HTR-8/SVneo (cell line): ENCODE measurements at regions not wholly inside any gene's neighbourhood (a gene's known extent, or its start where the extent isn't known, plus 50 kb on each side); places are given as distances from the start of the nearest gene placed in this dataset.
"Not testable (repeated sequence)": the region's sequence is repeated elsewhere in the genome, so short reads cannot be mapped to it uniquely, and the experiment has no call there.

ENCODE experiments used
- DNase-seq: peaks from one replicate; pipeline ENCODE4 v3.0.0; 2011; ENCODE audit warnings: low spot score, mixed read lengths; ENCODE audit not compliant: insufficient read length
- FAIRE-seq: peaks from 2 replicates; lab custom pipeline; 2011; peaks lifted over from hg19 to GRCh38; lab: Jason Lieb, UNC

DNA sequence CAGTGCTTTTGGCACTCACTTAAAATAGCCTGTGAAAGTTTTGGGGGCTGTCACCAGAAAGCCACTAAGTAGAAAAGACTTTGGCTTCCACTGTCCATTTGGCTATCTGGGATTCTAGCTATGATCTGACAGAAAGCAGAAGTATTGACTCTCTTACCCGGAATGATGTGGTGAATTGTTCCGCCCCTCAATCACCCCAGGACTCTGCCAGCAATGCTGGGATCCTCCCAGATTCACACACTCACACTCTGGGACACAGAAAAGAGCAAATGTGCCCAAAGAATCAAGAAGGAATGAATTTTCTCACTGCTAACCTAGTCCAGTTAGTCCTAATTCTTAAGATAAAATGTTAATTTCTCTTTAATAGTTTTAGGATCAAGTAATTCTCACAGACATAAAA lies 576.9 kb downstream of the BNC2 start:
- DNase-seq (no peak), FAIRE-seq (no peak)

GRCh38 chr9:16294133-16294770 lies 576.2 kb downstream of the BNC2 start:
- DNase-seq (no peak), FAIRE-seq (no peak)

DNA sequence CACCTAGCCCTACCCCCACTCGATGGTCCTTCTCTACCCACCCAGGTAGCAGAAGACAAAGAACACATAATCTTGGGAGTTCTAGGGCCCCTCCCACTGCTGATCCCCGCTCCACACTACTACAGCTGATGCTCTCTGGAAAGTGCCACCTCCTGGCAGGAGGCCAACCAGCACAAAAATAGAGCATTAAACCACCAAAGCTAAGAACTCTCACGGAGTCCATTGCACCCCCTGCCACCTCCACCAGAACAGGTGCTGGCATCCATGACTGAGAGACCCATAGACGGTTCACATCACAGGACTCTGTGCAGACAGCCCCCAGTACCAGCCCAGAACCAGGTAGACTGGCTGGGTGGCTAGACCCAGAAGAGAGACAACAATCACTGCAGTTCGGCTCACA lies 575.5 kb downstream of the BNC2 start:
- not testable (repeated sequence) for FAIRE-seq, DNase-seq

- not testable (repeated sequence) for FAIRE-seq
Measured at GRCh38 chr9:16299368-16299767, 571.1 kb downstream of the BNC2 start.

GRCh38 chr9:16303506-16303905 lies 567.0 kb downstream of the BNC2 start:
- FAIRE-seq (no peak), DNase-seq (no peak)

More at GRCh38 chr9:16299368-16299767, 571.1 kb downstream of the BNC2 start:
- DNase-seq, result not testable (repeated sequence)

DNA sequence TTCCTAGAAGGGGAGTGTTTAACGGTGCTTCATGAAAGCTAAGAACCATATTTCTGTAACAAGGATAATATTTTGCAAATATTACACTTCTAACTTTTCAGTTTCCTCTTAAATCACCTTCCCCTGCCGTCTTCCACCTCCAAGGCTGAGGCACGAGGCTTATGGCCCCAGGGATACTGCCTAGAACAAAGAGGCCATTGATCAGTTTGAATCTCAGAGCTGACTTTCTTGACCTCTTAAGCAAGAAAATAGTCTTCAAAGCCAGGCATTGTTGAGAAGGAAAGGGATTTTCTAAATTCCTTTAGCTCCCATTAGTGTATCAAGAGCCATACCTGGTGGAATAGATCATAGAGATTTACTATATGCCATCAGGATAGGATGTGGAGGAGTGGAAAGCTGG lies 566.2 kb downstream of the BNC2 start:
- FAIRE-seq, result no peak
- DNase-seq, result no peak

GRCh38 chr9:16306586-16306985 lies 563.9 kb downstream of the BNC2 start:
- FAIRE-seq (no peak), DNase-seq (no peak)

- FAIRE-seq (no peak), DNase-seq (no peak)
Measured at GRCh38 chr9:16307626-16308195, 562.8 kb downstream of the BNC2 start.

DNA sequence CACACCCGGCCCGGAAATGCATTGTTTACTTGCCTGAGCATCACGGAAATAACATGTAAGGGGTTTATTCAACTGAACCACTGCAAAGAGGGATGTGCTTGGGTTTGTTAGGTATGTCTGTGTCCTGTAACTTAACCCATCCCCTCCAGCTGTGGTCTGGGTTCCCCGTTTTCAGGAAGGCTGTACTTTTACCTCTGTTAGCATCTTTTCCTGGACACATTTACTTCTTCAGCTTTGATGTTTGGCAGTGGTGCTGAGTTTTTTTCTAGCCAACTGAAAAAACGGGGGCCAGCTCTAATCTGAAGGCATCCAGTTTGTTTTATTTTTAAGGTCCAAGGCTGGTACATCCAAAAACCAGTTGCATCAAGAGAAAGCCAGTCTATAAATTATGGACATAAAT lies 561.8 kb downstream of the BNC2 start:
- DNase-seq, result no peak
- no peak for FAIRE-seq

DNA sequence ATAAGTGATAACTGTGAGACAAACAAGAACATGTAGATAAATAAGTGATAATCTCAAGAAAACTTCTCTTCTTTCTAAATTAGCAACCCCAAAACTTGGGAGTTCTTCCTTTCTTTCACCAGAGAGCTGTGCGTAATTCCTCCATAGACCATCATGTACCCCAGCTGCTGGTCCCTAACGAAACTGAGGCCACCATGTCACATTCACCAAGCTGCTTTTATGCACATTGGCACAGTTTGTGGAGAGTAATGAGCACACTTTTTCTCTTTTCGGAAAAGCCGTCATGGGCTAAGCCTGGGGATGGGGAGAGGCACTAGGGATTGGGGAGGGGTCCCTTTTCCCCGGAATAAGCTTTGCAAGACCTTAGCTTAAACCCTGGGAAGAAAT lies 561.4 kb downstream of the BNC2 start:
- no peak for DNase-seq
- no peak for FAIRE-seq

DNA sequence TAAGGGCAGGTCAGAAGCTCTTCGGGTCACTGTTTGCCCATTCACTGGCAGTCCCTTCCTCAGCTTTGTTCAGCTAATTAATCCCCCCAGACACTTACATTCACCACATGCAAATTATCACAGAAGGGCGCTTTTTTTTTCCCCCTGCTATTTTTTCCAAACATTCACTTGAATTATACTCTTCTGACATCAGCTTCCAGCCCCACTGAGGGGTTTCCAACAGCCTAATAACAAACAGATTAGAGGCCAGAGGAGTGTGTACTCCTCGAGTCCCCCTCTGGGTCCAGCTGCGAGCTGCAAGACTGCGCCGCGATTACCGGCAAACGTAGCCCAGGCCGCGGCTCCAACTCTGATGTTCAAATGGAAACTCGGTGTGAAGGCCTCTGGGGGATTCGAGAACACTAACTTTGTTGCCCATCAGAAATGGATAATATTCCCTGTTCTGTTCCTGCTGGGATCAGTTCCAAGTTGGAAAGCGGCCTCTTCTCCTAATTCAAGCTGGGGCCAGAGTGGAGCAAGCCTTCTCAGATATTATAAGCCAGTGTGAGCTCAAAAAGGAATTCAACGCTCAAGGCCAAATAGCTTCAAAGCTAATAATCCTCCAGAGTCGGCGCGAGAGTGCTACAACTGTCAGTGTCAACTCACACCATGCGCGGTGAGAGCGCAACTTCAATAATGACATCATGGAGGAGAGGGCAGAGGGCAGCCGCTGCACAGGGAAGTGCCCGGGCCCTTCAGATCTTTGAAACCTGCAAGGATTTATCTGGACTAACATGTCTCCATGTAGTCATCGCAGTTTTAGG lies 560.8 kb downstream of the BNC2 start:
- no peak for DNase-seq
- FAIRE-seq, result no peak

DNA sequence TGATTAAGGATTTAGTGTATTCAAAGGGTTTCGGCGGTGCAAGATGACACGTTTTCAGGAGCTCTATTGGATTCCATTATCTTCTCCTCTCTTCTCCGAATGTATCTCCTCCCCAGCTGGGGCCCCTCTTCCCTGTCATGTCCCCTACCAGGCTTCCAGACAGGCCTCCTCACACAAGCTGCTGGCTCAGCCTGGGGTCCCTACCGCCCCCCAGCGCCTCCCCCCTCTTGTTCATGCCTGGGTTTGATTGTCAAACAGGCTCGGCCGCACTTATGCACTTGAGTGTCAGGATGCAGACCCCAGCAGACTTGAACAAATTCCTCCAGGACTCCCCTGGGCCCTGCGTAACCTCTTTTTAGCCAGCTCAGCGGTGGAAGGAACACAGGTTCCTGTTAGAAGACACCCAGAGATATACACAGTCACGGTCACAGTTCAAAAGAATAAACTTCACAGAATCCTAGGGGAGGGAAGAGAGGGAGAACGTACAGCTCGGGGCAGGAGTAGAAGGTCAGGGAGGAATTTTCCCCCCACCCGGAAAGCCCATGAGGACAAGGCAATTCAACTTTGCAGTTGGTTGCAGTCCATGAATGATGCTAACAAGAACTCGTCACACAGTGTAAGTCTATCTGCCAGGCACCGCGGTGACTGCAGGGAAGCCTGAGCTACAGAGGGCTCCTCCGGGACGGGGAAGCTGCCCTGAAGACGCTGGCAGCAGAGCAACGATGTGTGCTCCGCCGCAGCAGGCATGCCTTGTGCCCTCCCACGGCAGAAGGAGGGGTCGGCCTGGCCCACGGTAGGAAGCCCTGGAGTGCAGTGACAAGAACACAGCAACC lies 560.0 kb downstream of the BNC2 start:
- FAIRE-seq, result no peak
- DNase-seq, result no peak

- no peak for DNase-seq
- no peak for FAIRE-seq
Measured at GRCh38 chr9:16312116-16312515, 558.4 kb downstream of the BNC2 start.

DNA sequence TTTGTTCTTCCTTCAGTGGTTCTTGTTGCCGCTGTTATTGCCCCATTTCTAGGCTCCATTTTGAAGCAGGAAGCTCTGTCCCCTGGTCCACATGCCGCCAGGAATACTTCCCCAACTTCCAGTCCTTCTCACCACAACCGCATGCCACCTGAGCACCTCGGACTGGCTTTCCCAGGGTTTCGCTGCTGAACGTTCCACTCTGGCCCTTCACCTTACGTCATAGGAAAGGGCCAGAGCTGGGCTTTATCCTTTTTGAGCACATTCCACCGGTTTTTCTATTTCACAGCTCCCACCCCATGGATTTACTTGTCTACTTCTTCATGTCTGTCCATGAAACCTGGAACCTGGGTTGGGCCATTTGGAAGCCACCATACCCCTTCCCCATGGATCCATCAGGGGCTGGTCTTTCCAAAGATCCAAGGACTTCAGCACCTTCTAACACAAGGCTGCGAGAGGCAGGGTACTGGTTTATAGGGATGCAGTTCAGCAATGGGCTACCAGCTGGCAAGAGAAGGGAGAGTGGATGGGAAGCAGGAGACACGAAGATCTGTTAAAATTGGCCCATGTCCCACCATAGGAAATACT lies 557.4 kb downstream of the BNC2 start:
- DNase-seq (no peak), FAIRE-seq (no peak)

DNA sequence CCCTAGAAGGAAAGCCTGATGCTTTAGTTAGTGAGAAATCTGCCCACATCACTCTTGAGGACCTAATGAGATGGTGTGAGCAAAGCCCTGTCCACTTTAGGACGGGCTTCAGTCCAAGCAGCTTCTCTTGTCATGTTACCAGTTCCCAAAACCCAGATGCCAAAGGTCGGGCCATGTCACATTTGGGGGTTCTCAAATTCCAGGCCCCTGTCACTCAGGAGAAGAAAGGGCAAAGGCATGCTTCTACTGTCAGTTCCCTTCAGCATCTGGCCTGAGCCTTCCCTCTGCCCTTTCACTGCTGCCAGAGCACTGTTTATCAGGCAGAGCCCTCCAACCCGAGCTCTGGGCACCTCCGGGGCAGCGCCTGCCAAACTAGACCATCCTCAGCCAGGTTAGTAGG lies 556.0 kb downstream of the BNC2 start:
- DNase-seq, result no peak
- no peak for FAIRE-seq

DNA sequence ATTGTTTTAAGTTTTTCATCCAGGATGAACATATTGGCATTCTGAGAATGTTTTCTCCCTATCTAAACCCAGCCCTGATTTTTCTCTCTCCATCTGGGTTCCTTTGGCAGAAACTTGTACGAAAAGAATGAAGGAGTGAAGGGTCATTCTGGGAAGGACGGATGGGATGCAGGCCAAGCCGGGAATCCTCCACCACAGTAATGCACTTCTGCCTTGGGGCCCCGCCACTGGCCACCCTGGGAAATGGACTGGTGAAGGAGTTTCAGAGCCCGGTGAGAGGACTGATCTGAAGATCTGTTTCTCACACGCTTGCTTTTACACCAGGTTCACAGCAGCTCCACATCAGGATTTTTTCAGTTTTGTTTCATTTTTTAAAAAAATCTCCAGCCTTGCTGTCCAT lies 554.8 kb downstream of the BNC2 start:
- no peak for FAIRE-seq
- DNase-seq, result no peak

- FAIRE-seq, result no peak
Measured at GRCh38 chr9:16316456-16316855, 554.0 kb downstream of the BNC2 start.

GRCh38 chr9:16316911-16317817 lies 553.3 kb downstream of the BNC2 start:
- DNase-seq (no peak), FAIRE-seq (no peak)

More at GRCh38 chr9:16316456-16316855, 554.0 kb downstream of the BNC2 start:
- no peak for DNase-seq

GRCh38 chr9:16318516-16319060 lies 551.9 kb downstream of the BNC2 start:
- no peak for FAIRE-seq

More at GRCh38 chr9:16318516-16319060, 551.9 kb downstream of the BNC2 start:
- no peak for DNase-seq
